GM21367 (cell line): ENCODE measurements at regions not wholly inside any gene's neighbourhood (a gene's known extent, or its start where the extent isn't known, plus 50 kb on each side); places are given as distances from the start of the nearest gene placed in this dataset.

Source experiments
- ATAC-seq: cut with Tn5 transposase; IDR thresholded peaks from one replicate; pipeline ENCODE4 v1.9.1; 2021; ENCODE audit not compliant: unreplicated experiment

DNA sequence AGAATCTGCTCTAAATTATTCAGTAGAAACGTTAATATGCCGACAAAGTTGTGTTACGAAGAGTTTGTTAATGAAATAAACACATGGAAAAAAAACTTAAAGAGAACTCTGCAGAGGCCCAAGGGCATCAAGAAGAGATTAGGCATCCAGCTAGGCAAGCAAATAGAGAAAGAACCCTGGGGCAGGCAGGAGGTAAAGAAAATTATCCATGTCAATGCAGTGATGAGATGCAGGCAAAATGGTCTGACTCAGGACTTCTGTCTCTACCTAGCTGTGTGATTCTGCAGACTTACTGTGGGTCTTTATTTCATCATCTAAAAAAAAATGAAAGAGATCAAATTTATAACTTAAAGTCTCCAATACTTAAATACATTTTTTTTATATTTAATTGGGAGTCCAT lies 448.0 kb downstream of the HAO1 start:
- ATAC-seq: no peak

DNA sequence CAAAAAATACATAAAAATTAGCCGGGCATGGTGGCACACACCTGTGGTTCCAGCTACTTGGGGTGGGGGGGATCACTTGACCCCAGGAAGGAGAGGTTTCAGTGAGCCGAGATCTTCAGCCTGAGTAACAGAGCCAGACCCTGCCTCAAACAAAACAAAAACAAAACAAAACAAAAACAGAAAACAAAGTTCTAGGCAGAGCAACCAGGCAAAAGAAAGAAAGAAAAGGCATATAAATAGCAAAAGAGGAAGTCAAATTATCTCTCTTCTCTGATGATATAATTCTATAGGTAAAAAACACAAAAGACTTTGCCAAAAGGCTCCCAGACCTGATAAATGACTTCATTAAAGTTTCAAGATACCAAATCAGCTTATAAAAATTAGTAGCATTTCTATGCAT lies 446.9 kb downstream of the HAO1 start:
- no peak for ATAC-seq

DNA sequence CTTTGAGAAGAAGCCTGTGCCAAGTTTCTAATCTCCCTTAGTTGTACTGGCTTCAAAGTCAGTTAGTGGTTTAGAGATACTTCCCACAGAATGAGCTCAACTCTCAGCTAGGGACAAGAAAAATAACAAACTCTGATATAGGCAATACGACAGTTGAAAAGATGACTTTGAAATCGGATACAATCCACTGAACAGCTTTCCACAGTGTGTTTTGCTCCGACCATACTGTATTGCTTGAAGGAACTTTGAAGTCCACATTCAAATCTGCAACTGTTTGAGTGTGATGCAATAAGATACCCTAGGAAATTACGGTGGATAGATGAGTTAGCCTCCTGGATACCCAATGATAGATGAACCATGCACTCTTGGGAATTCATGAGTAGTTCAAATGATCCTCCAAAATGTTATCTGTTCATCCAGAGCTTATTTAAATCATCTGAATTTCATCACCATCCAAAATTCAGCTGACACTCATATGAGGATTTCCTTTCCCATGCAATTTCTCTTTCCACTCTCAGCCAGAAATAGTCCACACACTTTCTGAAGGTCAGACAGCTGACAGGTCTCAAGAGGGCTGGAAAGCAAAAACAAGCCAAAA lies 443.8 kb downstream of the HAO1 start:
- ATAC-seq: no peak

DNA sequence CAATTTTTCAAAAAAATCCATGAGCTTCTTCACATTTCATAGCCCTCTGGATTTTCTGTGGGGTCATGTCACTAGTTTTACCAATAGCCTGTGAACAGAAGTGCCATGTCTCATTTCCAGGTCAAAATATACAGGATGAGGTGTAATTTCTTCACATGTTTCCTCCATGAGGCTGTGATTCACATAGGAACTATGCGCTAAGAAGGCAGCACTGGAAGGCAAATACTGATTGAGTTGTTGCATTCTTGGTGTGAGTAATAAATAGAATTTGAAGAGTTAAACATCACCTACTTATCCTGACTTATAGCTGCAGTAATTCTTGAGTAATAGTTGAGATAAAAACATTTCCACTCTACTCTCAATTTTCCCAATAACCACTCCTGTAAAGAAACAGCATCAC lies 442.3 kb downstream of the HAO1 start:
- no peak for ATAC-seq

DNA sequence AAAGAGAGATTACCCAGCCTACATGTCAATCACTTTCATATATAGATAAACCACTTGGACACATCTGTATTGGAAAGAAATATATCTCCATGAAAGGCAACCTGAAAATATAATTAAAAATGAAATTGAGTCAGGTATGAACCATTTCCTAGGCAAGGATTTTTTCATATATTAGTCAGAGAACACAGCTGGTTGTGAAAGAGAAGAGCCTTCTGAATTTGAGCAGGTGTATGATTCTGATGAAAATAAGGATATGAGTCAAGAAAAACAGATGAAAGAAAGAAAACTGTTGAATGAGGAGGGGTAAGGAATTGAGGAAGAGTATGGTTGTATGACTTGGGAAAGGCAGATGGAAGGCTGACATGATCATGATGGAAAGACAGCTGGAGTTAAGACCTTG lies 441.1 kb downstream of the HAO1 start:
- no peak for ATAC-seq

DNA sequence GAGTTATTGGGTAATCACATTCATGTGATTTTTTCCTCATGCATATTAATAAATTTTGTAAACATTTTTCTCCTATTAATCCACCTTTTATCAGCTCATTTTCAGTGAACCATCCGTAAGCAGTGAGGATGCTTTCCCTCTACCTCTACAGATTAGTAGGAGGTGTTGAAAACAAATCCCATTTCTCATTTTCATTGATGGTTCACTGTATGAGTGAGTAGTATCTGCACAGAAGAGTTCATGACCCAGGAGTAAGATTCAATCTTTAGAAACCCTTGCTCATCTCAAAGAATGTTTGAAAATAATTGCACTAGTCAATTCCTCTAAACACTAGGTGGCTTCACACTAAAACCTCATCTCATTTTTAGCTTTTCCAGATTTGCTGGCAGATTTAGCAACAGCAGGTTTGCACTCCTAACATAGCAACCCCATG lies 440.0 kb downstream of the HAO1 start:
- ATAC-seq: no peak

DNA sequence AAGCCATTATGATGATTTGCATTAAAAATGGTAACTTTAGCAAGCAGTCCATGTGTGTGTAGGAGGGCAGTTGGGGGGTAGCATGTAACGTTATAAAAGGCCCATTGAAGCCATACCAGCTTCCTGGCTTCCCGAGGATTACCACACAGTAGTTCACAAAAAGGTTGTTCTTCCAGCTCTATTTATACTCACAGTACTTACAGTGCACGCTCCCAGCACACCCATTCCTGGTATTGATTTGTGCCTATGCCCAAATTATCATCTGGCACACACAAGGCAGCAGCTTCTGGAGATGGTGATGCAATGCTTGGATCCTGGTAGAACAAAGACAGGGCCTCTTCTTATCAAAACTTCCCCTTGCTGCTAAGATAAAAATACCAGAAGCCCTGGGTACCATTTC lies 436.8 kb downstream of the HAO1 start:
- no peak for ATAC-seq

DNA sequence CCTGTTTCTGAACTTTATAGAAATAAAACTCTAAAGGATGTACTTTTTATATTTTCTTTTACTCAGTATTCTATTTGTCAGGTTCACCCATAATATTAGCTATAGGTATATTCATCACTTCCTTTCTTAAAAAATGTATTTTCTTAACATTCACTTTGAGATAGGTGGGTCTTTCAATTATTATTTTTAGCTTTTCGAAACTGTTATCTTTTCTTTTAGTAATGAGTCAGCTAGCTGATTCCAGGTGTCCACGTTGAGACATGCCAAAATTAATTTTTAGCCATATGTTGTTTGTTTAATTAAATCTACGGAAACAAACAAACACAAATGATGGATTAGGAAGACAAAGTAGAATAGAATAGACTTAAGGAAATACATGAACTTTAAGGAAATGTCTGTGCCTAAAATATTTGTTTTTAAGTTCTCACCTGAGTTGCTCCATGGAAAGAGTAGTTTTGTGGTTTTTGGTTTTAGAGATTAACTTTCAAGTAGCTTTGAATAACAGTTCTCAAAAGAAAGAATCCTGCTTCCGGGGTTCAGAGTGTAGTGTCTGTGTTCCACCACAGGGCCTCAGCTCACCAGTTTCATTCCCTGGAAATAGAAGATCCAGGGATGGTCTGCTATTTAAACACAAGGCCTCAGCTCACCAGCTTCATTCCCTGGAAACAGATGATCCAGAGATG lies 435.0 kb downstream of the HAO1 start:
- no peak for ATAC-seq

DNA sequence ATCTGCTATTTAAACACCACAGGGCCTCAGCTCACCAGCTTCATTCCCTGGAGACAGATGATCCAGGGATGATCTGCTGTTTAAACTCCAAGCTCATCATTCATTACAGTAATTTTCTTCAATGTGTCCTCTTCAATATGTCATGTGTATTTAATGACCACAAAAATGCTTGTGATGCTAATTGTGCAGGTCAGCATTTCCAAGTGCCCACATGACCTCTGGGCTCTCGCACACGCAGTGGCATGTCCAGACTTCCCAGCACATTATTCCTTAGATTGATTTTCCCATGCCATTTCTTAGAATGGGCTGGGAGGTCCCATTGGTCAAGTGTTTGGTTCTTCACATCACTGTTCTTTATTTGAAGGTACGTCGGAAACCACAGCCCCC lies 434.4 kb downstream of the HAO1 start:
- no peak for ATAC-seq

DNA sequence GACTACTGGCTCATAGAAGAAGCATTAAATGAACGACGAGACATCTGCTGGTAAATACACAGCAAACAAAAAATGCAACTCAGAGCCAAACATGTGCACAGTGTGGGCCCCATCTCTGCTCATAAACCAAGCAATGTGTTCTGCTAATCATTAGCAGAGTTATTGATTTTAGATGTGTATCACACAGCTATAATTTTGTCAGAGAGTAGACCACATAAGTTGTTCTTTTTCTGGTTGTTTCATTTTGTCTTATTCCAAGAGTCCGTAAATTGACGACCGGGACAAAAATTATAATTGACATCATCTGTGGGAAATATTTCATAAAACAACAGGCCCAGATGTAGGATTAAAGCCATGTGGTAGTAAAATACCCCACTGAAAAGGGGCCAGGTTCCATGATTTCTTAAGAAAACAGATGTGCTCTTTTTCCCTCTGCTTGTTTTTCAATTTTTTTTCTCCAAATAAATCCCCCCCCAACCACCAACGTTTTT lies 423.6 kb downstream of the HAO1 start:
- ATAC-seq: no peak

DNA sequence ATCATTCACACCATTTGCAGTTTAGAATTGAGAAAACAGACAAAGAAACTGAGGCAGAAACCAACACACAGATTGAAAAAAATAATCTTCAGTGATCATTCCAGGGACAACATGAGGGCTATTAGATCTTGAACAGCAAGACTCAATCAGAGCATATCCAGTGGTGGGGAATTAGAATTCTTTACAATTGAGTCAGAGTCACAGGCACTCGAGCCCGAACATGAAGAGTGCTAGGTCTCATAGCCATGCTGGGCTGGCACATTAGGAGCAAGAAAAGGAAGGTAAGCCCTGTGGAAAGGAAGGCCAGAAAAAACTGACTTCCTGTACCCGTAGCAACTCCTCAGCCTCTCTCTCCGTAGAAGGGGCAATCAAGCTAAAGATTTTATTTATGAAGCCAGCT lies 419.9 kb downstream of the HAO1 start:
- ATAC-seq: no peak

DNA sequence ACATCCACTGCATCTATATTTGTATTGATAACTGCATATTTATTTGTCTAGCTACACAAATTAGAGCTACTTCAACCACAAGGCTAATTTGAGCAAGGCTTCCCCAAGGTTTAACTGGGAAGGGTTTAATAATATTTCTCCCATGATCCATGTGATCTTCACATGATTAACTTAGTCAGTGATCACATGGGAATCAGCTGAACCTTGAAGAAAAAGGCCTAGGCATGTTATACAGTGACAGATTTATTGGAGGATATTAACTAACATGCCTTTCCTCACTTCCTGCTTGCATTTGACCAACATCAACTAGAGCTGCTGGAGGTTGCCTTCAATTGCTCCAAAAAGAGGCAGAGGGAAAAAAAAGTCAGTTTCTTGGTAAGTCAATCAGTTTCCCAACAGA lies 417.0 kb downstream of the HAO1 start:
- ATAC-seq: no peak

DNA sequence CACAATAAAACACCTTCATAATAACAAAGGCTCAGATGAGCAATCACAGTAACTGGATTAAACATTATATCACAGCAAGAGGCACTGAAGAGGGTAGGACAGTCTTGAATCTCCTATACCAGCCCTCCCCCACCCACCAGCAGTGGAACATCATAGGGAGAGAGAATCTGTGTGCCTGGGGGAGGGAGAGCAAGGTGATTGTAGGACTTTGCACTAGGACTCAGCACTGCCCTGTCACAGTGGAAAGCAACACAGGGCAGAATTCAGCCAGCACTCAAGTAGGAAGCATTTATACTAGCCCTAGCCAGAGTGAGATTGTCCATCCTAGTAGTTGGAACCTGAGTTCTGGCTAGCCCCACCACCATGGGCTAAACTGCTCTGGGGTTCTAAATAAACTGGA lies 400.2 kb downstream of the HAO1 start:
- ATAC-seq: no peak

DNA sequence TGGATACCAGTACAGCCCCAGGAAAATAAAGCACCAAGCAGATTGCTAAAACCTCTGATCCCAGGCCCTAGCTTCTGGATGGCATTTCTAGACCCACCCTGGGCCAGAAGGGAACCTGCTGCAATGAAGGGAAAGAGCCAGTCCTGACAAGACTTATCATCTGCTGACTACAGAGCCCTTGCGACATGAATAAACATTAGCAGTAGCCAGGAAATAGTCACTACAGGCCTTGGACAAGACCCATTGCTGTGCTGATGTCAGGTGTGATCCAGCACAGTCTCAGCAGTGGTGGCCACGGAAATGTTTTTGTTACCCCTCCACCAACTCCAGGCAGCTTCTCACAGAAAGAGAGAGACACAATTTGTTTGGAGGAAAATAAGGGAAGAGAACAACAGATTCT lies 399.3 kb downstream of the HAO1 start:
- no peak for ATAC-seq

DNA sequence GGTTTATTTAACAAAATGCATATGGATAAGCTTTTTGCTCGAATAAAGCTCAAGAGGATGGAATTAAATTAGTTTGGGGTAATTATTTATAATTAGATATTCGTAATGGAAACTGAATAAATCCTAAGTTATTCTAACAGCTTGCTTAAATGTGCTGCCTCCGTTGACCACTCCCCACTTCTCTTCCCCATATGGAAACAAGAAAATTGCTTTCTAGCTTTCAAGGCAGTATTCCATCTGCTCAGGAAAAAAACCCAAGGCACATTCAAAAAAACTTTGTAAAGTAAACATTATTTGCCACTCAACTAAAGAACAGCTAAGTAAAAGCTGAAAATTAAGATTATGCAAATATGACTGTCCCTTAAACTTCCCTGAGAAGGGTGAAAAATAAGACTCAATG lies 369.2 kb downstream of the HAO1 start:
- no peak for ATAC-seq

DNA sequence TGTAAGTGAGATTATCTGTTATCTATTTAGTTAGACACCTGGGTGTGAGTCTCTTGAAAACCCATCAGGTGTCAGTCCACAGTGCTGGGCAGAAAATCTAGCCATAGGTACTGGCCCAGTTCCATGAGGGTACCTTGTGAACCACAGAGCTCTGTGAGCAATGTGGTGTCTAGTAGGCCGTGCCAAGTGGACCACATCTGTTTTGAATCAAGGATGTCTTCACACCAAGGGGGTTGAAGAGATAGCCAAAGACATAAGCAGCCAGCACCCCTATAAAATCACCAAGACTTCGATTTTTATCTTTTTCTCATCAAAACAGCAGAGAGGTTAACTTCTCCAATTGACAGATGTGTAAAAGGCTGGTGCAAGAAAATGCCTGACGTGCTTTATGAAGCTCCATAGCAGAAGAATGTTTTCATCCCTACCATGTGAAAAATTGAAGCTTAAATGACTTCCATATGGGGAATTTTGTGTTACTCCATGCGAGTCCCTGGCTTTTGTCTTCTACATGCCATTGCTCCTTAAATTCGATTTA lies 368.7 kb downstream of the HAO1 start:
- no peak for ATAC-seq

DNA sequence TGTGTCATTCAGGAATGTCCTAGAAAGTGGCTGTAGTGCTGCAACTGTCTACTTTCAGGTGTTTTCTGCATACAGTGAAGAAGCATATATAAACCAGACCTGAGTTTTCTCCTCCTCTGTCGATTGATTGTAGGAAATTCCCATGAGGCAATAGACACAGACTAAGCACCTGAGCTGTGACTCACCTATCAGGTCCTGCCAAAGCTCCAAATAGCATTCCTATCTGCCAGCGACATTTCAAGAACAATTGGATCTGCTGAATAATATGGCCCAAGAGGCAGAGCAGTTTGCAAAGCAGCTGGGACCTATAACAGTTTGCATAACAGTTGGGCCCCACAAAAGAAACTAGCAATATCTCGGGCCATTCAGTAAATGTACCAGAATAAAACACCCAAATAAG lies 360.4 kb downstream of the HAO1 start:
- no peak for ATAC-seq

DNA sequence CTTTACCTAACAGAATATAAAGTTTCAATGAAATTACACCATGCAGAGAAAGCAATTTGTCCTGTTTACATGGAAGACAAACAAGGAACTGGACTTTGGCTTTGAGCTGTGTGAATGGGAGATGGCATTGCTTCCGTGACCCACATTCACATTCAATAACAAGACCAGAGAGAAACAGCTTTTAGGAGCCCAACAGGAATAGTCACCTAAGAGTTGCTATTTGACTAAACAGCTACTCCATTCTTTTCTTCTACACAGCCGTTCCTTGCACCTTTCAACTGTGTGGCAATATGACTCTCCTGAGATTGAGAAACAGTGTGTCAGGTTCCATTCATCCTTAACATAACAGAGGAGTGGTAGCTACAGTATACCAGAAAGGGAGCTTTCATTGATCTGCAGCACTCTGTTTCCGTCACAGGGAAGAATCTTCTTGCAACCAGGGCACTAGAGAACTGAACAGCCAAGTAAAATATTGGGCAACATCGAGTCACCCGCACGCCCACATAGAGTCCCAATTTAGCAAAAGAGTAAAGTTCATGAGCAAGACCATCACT lies 355.1 kb downstream of the HAO1 start:
- no peak for ATAC-seq

DNA sequence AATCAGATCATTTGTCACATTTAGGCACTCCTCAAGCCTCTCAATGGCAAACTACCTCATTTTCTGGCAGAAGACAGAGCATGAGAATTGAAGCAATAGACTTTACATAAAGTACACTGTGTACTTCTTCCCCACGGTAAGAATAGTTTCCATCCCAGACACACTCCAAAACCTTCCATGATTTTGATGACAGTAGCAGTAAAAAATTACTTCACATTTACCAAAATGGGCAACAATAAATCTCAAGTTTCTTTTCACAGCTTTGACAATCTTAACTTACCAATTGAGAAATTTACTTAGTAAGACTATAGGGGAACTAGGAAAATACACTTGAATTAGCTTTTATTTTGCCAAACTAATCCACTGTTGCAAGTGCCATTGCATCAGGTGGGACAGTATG lies 353.8 kb downstream of the HAO1 start:
- ATAC-seq: no peak

DNA sequence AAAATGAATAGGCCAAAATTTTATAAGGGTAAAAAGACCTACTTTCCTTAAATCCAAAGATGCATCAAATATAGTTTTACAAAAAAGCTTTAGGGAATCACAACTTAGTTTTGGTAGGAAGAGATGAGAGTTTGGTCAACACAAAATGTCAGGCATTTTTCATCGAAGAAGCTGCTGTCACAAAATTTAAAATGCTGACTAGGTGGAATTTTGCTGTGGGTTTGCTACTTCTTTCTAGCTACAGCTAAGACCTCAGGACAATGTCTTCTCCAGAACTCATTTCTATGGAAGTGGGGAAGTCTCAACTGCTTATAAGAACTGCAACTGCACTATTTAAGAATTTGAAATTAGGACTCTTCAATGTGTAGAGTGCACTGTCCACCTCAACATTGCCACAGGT lies 351.1 kb downstream of the HAO1 start:
- ATAC-seq: no peak

DNA sequence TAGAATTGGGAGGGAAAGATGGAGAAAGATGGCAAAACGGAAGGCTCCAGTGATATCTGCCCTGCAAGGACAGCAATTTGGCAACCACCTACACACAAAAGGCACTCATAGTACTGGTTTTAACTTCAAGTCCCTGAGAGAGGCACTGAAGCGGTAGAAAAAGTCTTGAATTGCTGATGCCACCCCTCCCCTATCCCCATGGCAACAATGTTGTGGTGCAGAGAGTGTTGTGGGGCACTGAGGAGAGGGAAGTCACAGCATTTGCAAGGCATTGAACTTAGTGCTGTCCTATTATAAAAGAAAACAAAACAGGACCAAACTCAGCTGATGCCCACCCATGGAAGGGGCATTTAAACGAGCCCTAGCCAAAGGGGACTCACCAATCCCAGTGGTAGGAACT lies 343.7 kb downstream of the HAO1 start:
- ATAC-seq: no peak

DNA sequence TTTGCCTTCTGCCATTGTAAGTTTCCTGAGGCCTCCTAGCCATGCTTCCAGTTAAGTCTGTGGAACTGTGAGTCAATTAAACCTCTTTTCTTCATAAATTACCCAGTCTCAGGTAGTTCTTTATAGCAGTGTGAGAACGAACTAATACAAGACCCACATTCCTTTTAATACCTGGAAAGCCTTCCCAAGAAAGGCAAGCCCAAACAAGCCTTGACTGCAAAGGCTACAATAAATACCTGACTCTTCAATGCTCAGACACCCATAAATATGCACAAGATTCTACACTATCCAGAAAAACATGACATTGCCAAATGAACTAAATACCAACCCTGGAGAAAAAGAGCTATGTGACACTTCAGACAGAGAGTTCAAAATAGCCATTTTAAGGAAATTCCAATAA lies 338.8 kb downstream of the HAO1 start:
- ATAC-seq: no peak
